NCI-H345 (cell line): ENCODE measurements at regions not wholly inside any gene's neighbourhood (a gene's known extent, or its start where the extent isn't known, plus 50 kb on each side); places are given as distances from the start of the nearest gene placed in this dataset.

Experiments
- DNase-seq: peaks from one replicate; lab custom pipeline; 2025; lab: John Stamatoyannopoulos, UW

DNA sequence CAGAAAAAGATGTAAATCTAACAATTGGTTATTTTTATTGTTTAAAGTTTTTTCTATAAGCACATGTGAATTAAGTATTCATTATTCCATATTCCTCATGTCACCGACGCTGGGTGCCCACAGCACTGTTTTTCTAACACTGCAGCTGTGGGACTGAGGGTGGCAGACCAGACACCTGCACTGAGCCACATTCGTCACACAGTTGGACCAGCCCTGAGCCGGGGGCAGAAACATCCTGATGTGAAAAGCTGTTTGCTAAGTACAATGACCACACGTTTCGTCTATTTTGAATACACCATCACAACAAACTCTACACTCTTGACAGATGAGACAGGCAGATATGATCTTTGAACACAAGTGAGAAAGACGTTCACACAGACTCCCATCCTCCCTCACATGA, 749.5 kb downstream of the KCNJ18 start:
- DNase-seq = no peak

DNA sequence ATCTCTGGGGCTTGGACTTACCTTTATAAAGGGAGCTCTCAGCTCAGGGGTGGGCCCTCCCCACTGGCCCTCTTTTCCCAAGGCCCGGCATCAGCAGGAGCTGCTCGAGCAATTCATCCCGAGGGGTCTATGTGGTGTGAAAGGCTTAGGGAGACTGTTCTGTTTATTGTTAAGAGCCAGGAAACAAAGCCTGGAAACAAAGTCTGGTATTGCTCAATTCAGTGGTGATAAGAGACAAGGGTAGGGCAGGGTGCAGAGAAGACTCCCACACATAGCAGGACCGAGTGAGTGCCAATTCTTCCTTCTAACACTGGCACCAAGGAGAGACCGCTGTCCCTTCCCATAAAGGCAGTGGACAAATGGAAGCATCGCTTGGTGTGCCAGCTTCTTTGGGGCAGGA, 750.7 kb downstream of the KCNJ18 start:
- no peak for DNase-seq

DNA sequence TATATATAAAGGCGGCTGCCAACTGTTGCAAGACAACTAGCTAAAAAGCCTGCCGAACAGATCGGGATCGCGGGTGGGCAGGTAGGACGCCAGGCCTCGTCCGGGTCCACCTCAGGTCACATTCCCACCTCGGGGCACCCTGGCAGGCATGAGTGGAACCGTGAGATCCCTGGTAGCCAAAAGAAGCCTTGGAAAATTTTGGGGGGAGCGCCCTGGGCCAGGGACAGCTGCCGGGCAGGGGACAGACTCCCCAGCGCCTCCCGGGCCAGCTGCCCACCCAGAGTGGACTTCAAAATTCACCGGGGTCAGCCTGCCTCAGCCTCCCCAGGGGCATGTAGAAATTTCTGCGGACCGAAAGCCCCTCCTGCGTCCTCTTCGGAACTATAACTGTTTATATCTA, 760.9 kb downstream of the KCNJ18 start:
- DNase-seq = no peak

DNA sequence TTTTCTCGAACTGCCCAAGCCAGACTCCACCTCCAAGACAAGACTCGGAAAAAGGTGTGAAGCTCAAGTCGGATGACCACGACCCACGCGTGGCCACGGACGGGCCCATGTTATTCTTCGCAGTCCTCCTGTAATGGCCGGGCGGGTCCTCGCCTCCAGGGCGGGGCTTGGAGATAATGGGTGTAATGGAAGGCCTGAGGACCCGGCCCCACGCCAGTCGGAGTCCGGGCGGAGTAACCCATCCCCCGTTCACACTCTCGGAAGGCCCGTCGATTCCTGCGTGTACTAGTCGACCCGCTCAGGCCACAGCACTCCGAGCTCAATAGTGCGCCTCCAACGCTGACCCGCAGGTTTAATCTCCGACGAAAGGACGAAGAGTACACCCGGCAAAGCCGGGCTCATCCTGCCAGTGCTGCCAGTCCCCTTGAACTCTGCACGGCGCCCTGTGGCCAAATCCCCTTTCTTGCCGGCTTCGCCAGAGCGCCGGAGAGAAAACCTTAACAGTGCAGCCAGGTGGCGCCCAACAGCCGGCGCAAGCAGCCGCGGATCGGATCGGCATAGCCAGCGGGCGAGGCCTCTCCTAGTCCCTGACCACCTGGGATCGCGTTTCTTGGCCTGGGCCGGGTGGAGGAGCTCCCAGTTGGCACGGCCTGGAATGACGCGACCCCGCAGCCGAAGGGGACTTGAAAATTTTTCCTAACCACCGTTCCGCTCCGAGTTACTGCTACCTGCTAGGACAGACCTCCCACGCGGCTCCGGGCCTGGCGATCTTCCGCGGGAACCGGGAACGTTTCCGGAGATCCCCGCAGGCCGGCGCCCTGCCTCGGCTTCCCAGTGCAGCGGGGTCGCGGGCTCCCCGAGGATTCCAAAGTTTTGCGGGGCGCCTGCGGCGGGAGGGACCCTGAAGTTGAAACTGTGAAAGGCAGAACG, 762.0 kb downstream of the KCNJ18 start:
- DNase-seq = no peak

DNA sequence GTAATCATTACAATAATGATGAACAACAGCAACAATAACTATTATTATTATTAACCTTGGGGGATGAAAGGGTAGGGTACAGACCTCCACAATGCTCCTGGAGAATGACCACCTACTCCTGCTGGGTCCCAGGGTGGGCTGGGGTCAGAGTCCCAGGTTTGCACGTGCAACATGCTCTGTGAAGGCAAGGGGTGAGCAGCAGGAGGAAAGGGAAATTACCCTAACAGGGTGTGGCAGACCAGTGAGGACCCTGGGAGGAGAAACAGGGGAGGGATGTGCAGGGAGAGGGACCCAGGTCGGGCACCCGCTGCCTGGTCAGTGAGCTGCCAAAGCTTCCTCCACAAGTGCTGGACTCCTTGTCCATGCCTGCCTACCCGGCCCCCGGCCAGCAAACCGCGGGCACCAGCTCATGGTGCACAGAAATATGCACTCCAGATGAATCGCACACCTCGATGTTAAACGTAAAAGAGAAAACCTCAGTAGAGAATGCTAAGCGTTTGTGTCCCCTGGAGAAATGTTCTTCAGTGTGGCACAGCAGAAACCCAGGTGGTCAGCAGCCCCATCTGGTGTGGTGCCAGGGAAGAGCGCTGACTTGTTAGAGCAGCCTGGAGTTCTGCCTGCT, 767.1 kb downstream of the KCNJ18 start:
- no peak for DNase-seq

DNA sequence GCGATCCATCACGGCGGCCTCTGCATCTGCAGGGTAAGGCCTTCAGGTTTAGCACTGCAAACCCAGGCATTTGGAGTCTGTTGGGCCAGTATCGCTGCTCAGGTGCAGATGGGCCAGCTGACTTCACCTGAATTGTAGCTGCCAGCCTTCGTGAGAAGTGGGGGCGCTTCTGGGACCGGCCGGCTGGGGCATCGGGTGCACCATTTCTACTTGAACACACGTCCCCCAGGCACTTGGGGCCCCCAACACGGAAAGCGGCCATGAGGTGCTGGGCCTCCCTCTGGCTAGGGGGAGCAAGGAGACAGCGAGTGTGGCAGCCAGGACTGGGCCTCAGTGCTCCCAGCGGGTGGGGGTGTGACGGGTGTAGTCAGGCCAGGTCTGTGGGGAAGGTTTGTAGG, 767.6 kb downstream of the KCNJ18 start:
- DNase-seq = no peak

DNA sequence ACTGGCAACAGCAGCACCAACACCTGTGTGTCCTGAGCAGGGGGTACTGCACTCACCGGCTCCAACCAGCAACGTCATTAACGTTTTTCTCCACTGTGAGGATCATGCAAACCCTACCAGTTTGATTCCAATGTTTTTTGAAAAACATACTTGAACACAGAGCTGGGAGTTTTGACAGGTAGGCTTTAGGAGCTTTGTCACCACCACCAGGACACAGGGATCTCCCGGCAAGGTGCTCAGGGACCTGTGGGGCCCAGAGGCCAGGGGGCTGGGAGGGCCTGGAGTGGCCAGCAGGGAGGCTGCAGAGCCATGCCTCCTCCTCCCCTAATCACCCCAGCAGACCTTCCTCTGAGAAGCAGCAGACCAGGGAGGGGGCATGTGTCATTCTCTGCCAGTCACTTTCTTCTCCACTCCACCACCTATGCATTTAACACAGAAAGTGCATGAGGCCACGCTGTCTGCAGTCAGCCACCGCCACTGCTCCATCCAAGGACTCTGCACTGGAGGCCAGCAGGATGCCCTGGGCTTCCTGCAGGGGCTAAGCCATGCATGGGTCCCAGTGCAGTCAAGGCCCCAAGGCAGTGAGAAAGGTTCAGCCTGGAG, 768.2 kb downstream of the KCNJ18 start:
- no peak for DNase-seq

DNA sequence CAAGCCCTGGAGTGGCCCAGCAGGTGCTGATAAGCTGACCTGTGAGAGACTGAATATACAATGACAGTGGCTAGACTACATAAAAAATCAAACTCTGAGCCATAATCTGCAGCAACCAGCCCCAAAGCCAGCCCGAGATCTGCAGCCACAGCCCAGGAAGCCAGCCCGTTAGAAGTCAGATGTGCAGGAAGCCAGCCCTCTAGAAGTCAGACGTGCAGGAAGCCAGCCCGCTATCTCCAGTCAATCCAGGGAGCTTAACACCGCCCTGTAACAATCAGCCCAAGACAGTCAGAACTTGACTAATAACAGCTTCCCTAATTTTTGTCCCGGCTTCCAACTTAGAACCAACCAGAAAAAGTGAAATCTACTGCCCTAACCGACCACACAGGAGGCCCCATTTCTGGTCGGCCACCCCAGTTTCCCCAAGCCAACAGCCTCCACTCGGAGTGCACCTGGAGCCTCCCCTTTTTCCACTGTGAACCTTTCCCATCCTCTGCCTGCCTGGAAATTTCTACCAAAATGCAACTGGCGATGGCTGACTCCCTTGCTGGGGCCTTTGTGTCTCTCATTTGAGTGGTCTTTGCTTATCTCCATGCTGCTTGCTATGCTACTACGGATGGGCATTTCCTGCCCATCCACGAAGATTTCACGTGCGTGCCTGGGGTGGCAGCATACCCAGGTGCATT, 769.3 kb downstream of the KCNJ18 start:
- no peak for DNase-seq

DNA sequence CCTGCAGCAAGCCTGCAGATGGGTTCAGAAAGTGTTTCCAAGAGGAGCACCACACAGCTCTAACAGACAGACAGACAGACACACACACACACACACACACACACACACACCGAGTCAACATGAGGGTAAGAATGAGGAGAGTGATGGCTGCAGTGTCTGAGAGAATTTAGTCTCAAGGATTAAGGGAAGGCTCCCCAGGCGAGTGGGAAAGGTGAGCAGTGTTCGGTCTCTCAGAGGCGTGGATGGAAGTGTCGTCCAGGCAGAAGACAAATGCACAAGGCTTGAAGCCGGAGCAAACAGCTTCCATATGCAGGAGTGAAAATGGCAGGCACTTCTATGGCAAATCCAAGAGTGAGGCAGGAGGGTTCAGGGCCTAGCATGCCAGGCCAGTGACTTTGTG, 770.1 kb downstream of the KCNJ18 start:
- no peak for DNase-seq

DNA sequence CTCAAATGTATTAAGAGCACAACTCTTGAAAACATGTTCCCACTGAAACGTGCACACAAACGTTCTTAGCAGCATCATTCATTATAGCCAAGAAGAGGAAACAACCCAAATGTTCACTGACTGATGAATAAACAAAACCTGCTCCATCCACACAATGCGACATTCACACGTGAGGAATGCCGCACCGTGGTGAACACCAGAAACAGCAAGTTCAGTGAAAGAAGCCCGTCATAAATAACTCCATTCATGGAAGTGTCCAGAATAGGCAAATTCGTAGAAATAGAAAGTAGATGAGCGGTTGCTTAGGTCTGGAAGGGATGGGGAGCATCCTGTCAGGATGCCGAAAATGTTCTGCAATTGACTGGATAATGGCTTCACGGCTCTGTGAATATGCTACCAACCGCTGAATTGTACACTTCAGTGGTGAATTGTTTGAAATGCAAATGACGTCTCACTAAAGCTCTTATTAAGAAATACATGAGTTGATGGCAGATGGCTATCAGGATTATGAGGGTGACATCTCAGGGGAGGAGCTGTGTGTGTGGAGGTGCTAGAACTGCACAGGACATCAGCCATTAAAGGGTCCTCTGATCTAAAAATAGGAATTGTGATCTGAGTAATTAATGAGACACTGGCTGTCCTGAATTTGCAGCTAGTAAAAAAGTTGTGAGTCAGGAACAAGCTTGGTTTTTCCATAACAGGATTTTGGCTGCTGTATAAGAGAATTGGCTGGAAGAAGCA, 771.0 kb downstream of the KCNJ18 start:
- no peak for DNase-seq

DNA sequence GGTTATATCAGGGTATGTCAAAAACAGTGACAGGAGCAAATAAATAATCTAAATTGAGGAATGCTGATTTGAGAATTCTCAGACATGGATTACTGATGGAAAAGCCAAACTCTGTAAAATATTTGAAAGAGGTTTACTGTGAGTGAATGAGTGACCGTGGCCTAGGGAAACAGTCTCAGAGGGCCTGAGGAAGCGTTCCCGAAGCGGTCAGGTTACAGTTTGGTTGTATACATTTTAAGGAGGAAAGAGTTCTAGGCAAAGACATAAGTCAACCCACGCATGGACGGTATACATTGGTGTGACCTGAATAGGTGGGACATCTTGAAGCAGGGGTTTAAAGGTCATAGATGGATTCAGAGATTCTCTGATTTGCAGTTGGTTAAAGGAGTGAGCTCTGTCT, 771.7 kb downstream of the KCNJ18 start:
- no peak for DNase-seq

DNA sequence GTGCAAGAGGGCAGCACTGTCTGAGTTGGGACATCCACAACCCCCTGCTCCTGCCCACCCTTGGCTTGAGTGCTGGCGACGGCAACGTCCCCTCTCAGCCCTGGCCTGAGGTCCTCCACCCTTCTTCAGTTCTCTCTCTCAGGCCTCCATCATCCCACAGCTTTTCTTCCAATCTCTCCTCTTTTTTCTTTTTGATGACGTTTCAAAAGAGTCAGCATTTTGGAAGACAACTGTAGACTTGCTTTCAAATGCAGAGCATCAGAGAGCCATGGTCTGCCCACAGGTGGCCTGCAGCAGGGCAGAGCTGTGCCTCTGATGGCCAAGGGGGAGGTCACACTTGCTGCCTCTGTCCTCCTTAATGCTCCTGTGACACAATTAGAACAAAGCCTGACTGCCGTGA, 775.4 kb downstream of the KCNJ18 start:
- no peak for DNase-seq

DNA sequence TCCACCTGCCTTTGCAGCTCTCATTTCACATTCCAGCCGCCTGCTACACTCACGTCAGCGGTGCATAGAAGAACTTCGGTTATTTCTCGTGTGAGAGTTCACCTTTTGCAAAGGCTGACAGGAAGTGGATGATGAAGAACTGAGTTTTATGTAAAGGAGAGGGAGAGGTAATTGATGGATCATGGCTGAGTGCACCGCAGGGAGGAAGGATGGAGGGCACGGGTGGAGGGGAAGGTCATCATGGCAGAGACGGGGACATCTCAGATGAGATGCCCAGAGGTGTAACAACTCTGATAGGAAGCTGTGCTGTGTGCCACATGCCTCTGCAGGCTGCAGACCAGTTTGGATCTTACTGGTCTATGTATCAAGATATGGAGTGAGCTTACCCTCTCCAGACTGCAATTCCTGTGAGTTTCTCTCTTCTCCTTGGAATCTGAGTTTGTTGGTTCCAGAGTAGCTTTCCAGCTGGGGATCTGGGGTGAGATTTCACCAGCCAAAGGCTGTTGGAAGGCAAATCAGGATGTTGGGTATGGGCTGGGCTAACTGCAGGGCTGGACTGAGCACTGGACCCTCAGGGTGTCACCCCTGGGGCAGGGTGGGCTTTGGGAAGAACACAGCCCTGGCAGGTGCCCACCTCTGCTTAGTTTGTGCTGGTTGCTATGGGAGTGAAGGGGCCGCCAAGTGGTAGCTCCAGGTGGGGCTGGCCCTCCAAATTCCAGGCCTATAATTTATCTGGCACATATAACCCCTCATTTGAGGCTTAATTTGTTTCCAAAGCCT, 777.0 kb downstream of the KCNJ18 start:
- no peak for DNase-seq

DNA sequence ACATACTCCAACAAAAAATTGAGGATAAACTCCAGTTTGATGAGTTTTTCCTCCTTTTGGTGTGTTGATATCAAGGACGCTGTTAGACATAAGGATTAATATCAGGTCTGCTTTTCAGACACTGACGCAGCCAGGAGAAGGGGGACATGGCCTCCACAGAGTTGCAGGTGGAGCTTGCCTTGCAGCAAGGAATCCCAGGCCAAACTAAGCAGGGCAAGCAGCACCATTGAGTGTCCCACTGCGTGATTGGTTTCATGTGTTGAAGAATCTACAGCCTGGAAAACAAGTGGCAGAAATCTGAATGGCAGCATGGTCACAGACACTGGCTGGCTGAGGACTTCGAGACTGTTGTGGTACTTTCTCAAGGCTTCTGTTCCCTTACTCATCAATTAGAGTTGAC, 777.6 kb downstream of the KCNJ18 start:
- no peak for DNase-seq

DNA sequence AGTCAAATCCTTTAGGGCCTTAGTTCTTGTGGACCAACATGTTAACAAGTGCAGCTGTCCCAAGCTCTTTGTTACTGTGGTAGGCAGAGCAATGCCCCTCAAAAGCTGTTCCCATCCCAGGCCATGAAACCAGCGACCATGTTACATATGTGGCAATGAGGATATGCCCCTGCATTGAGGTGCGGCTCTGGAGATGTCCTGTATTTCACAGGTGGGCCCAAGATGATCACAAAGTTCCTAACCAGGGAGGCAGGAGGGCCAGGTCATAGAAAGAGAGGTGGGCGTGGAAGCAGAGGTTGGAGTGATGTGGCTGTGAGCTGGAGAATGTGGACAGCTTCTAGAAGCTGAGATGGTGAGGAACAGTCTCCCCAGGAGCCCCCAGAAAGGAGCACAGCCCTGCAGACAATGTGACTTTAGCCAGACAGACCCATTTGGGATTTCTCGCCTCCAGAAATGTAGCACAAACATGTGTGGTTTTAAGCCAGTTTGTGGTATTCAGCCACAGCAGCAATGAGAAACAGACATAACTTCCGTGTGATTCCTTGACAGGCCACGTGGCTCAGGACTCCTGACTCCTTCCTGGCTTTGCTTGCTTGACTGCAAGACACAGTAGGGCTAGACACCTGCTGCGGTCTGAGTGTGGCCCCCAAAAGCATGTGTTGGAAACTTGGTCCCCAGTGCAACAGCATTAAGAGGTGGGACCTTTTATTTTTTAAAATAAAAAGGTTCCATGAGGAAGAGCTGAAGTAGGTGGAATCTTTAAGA, 778.3 kb downstream of the KCNJ18 start:
- no peak for DNase-seq

DNA sequence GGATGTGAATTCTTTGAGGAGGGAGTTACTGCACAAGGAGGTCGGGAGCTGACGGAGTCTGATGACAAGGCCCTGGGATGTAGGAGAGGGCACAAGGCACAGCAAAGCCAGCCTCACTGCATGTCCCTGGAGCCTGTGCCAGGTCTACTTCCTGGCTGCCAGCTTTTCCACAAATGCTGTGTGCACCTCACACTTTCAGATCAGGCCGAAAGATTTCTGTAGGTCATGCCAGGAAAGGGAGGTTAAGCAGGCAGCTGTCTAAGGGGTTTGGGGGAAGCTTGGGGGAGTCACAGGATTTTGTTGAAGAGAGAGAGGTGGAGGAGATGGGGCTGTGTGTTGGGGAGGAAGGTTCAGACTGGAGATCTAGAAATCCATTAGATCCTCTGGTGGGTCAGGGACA, 792.5 kb downstream of the KCNJ18 start:
- DNase-seq = no peak

DNA sequence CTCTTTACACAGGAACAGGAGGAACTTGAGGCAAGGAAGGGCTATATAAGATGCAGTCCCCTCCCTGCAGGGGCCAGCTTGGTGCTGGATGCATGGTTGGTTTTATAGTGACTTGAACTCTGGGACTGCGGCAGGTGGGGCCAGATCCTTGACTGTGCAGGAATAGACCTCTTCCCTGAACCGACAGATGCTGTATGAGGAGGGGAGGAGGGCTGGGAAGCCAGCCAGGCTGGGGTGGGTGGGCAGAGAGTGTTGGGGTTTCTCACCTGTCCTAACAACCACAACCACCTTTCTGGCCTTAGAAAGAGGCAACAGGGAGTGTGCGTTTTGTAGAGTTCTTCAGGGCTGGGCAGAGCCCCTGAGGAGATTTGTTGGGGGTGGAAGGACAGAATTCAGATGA, 798.1 kb downstream of the KCNJ18 start:
- no peak for DNase-seq

DNA sequence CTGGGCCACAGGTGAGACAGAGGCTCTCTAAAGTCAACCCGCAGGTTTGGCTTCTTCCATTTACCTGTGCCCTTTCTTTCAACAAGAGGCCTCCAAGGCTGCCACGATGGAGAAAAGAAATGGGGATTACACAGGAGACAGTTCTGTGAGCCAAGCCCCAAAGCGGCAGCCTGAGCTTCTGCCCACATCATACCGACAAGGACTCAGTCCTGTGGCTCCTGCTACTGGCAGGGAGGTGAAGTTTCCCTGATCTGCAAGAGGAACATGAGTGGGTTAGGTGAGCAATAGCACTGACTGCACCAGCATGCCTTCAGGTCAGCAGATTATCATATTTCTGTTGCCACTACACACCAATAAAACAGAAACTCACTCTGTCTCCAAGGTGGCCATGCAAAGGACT, 800.0 kb downstream of the KCNJ18 start:
- no peak for DNase-seq

DNA sequence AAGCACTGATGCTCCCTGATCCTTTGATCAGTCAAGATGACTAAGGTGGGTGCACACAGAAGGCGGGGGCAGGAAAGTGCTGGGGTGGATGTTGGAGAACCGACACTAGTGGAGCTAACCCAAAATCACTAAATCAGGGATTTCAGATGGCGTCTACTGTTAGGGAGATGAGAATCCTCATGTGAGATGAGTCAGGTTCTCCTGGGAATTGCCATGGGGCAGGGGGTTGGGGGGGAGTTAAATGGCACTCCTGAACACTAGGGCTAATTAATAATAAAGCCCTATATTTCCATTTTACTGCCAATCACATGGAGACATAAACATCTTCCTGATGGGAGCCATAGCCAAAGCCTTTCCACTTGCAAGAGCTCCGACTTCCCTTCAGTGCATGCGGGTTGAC, 804.1 kb downstream of the KCNJ18 start:
- no peak for DNase-seq

DNA sequence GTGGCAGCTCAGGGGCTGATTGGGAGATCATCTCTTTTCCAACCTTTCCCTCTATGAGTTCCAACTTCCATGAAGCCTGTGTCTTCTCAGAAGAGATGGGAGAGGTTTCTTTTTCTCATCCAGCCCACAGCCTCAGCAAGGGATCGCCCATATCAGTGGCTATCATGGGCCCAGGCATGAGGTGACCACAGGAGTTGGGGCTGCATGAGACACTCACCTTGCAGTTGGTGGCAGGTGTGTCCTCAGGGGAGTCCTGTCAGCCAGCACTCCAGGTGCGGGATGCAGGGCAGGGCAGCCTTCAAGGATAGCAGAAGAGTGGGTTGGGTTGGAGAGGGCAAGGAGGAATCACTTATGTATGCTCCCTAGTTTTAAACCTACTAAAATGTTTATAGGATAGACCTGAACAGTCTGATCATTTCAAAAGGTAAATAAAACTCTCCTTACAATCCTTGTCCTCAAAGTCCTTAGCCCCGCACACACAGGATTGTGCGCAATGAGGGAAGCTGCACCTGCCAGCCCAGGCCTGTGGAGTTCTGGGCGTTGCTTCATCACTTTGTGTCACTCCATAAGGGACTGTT, 811.1 kb downstream of the KCNJ18 start:
- DNase-seq = no peak
